Body of pancreas (tissue), 4 donors: ENCODE measurements at regions not wholly inside any gene's neighbourhood (a gene's known extent, or its start where the extent isn't known, plus 50 kb on each side); places are given as distances from the start of the nearest gene placed in this dataset.

Experiments used
- ATAC-seq: fragments of 150-250 bp; one replicate; pipeline ENCODE4 v1.9.1; 2016
- DNase-seq, 4 donors: peaks; one replicate each; pipeline ENCODE4 v3.0.0-alpha.2; 2019
- H3K27ac ChIP-seq, 4 donors: fragments of 200-600 bp; sonication (generic); 1 replicate in 3 of 4; 2 replicates in 1 of 4; pipeline versions ENCODE4 v1.5.1 to v1.6.1; 2016 to 2019; ENCODE audit warnings: mild to moderate bottlenecking in 1 of 4, mixed read lengths in 1 of 4, moderate library complexity in 1 of 4
- H3K27me3 ChIP-seq, 2 donors: fragments of 200-600 bp; sonication (generic); one replicate each; pipeline ENCODE4 v1.6.0; 2016; ENCODE audit warnings: mild to moderate bottlenecking in 1 of 2
- H3K36me3 ChIP-seq, 2 donors: fragments of 200-600 bp; sonication (generic); replicated peaks in 1 of 2; 2 replicates each; pipeline ENCODE4 v1.5.1; 2016; ENCODE audit warnings: low read depth in 2 of 2; ENCODE audit not compliant: insufficient read depth in 1 of 2
- H3K4me1 ChIP-seq: fragments of 200-600 bp; sonication (generic); one replicate; pipeline ENCODE4 v1.6.0; 2016
- H3K4me3 ChIP-seq, 2 donors: fragments of 200-600 bp; sonication (generic); 1 replicate in 1 of 2; 2 replicates in 1 of 2; pipeline ENCODE4 v1.5.1; 2016 to 2019
- H3K9me3 ChIP-seq, 3 donors: fragments of 200-600 bp; sonication (generic); 1 replicate in 2 of 3; 2 replicates in 1 of 3; pipeline ENCODE4 v1.5.1; 2016
- CTCF ChIP-seq, 7 experiments: fragments of 450-650 bp in 4 of 7; fragments of 200-600 bp in 3 of 7; sonication (generic) in 3 of 7; IDR thresholded peaks; one replicate each; pipeline ENCODE4 v1.5.1; 2016 to 2019; ENCODE audit warnings: antibody characterized with exemption in 7 of 7
- POLR2A ChIP-seq, 3 donors: fragments of 450-650 bp; IDR thresholded peaks; one replicate each; pipeline ENCODE4 v1.6.1; 2016; ENCODE audit warnings: antibody characterized with exemption in 3 of 3, mild to moderate bottlenecking in 2 of 3
- WGBS, 2 donors: methylation state at CpG; one replicate each; pipeline ENCODE4 v1.1.5; 2017; 5-methylcytosine and 5-hydroxymethylcytosine counted together
- intact Hi-C: fragments of 100-400 bp; cut with DNase I; formaldehyde crosslinking; loops from one replicate; pipeline ENCODE4 v1.15.1; 2023

- H3K36me3 ChIP-seq: no peaks in the 10 kb centered on the region
- DNase-seq: no peak
- ATAC-seq: no peak
- H3K27me3 ChIP-seq: no peaks in the 10 kb centered on the region
- 73 to 79% methylated on average over 2 of the region's 2 CpGs for WGBS, 2 donors
- intact Hi-C loops: no loop called here
- H3K27ac ChIP-seq: no peak overlapping the region
- TF ChIP-seq CTCF (IDR thresholded peaks at IDR 0.05) (no peak), POLR2A (IDR thresholded peaks at IDR 0.05) (no peak)
- H3K4me3 ChIP-seq: no peak overlapping the region
- H3K4me1 ChIP-seq: no peaks in the 10 kb centered on the region
- no peaks in the 10 kb centered on the region for H3K9me3 ChIP-seq
Measured at GRCh38 chr18:41024792-41025191, 930.2 kb upstream of the PIK3C3 start.

GRCh38 chr18:41022484-41022883 is 932.5 kb upstream of the PIK3C3 start:
- no peak for TF ChIP-seq POLR2A (IDR thresholded peaks at IDR 0.05)
- no peak for TF ChIP-seq CTCF (IDR thresholded peaks at IDR 0.05)
- WGBS, 2 donors: 34 to 45% methylated on average over 4 of the region's 4 CpGs
- H3K36me3 ChIP-seq: no peaks in the 10 kb centered on the region
- H3K27me3 ChIP-seq: no peaks in the 10 kb centered on the region
- ATAC-seq (no peak), DNase-seq (no peak)
- no peak overlapping the region for H3K4me3 ChIP-seq
- no peaks in the 10 kb centered on the region for H3K9me3 ChIP-seq
- intact Hi-C loops: no loop called here
- H3K27ac ChIP-seq: no peak overlapping the region
- no peaks in the 10 kb centered on the region for H3K4me1 ChIP-seq

- Histone ChIP-seq H3K36me3 (no peaks in the 10 kb centered on the region), H3K27me3 (no peaks in the 10 kb centered on the region), H3K4me3 (no peak overlapping the region), H3K9me3 (no peaks in the 10 kb centered on the region), H3K27ac (no peak overlapping the region), H3K4me1 (no peaks in the 10 kb centered on the region)
- TF ChIP-seq POLR2A (IDR thresholded peaks at IDR 0.05) (no peak), CTCF (IDR thresholded peaks at IDR 0.05) (no peak)
- intact Hi-C loops: no loop called here
- WGBS, 2 donors: 42 to 52% methylated on average over 3 of the region's 3 CpGs
- DNase-seq: no peak
- no peak for ATAC-seq
Measured at GRCh38 chr18:41021089-41021488, 933.9 kb upstream of the PIK3C3 start.

- H3K9me3 ChIP-seq: no peaks in the 10 kb centered on the region
- intact Hi-C loops: no loop called here
- no peak overlapping the region for H3K27ac ChIP-seq
- ATAC-seq (no peak), DNase-seq (no peak)
- no peak overlapping the region for H3K4me3 ChIP-seq
- TF ChIP-seq CTCF (IDR thresholded peaks at IDR 0.05): no peak
- no peak for TF ChIP-seq POLR2A (IDR thresholded peaks at IDR 0.05)
- 71 to 78% methylated on average over 1 of the region's 1 CpG for WGBS, 2 donors
- H3K4me1 ChIP-seq: no peaks in the 10 kb centered on the region
- H3K27me3 ChIP-seq: no peaks in the 10 kb centered on the region
- no peaks in the 10 kb centered on the region for H3K36me3 ChIP-seq
Measured at GRCh38 chr18:41012194-41012593, 942.8 kb upstream of the PIK3C3 start.

GRCh38 chr18:41009926-41010325 is 945.1 kb upstream of the PIK3C3 start:
- H3K27ac ChIP-seq: no peak overlapping the region
- 64 to 72% methylated on average over 6 of the region's 6 CpGs for WGBS, 2 donors
- intact Hi-C loops: no loop called here

More at GRCh38 chr18:41009926-41010325, 945.1 kb upstream of the PIK3C3 start:
- Histone ChIP-seq H3K9me3 (no peaks in the 10 kb centered on the region), H3K4me1 (no peaks in the 10 kb centered on the region), H3K27me3 (no peaks in the 10 kb centered on the region), H3K36me3 (no peaks in the 10 kb centered on the region), H3K4me3 (no peak overlapping the region)
- no peak for ATAC-seq
- no peak for DNase-seq
- TF ChIP-seq POLR2A (IDR thresholded peaks at IDR 0.05) (no peak), CTCF (IDR thresholded peaks at IDR 0.05) (no peak)
